HG03025 (cell line): ENCODE measurements at regions not wholly inside any gene's neighbourhood (a gene's known extent, or its start where the extent isn't known, plus 50 kb on each side); places are given as distances from the start of the nearest gene placed in this dataset.
"Not testable (repeated sequence)": the region's sequence is repeated elsewhere in the genome, so short reads cannot be mapped to it uniquely, and the experiment has no call there.

Experiments
- ATAC-seq: cut with Tn5 transposase; IDR thresholded peaks from one replicate; pipeline ENCODE4 v1.9.1; 2021; ENCODE audit warnings: mild to moderate bottlenecking, moderate library complexity; ENCODE audit not compliant: unreplicated experiment, low FRiP score

GRCh38 chr11:95652002-95652472 is 137.5 kb downstream of the FAM76B start:
- ATAC-seq = no peak

- ATAC-seq = no peak
These were observed 139.3 kb downstream of the FAM76B start for GRCh38 chr11:95650276-95650675.

GRCh38 chr11:95647871-95648270 is 141.7 kb downstream of the FAM76B start:
- no peak for ATAC-seq

- no peak for ATAC-seq
These were observed 142.2 kb downstream of the FAM76B start for GRCh38 chr11:95647355-95647754.

- peak; percentile 99 for ATAC-seq
These were observed 148.1 kb downstream of the FAM76B start for GRCh38 chr11:95641495-95641894.

- no peak for ATAC-seq
These were observed 151.1 kb downstream of the FAM76B start for GRCh38 chr11:95638501-95638900.

GRCh38 chr11:95625164-95625900 is 164.2 kb downstream of the FAM76B start:
- ATAC-seq = no peak

- no peak for ATAC-seq
These were observed 173.3 kb downstream of the FAM76B start for GRCh38 chr11:95616256-95616804.

GRCh38 chr11:95611827-95612226 is 177.8 kb downstream of the FAM76B start:
- no peak for ATAC-seq

- not testable (repeated sequence) for ATAC-seq
These were observed 179.4 kb downstream of the FAM76B start for GRCh38 chr11:95610185-95610584.

- no peak for ATAC-seq
These were observed 181.5 kb downstream of the FAM76B start for GRCh38 chr11:95608093-95608492.

- no peak for ATAC-seq
These were observed 182.8 kb downstream of the FAM76B start for GRCh38 chr11:95606824-95607223.

- ATAC-seq = no peak
These were observed 184.2 kb downstream of the FAM76B start for GRCh38 chr11:95605271-95605940.

- no peak for ATAC-seq
These were observed 189.5 kb downstream of the FAM76B start for GRCh38 chr11:95599959-95600586.

- ATAC-seq = no peak
These were observed 193.6 kb downstream of the FAM76B start for GRCh38 chr11:95595973-95596489.

- ATAC-seq = no peak
These were observed 194.0 kb downstream of the FAM76B start for GRCh38 chr11:95595541-95595940.

GRCh38 chr11:95593111-95593510 is 196.5 kb downstream of the FAM76B start:
- no peak for ATAC-seq

- no peak for ATAC-seq
These were observed 197.1 kb downstream of the FAM76B start for GRCh38 chr11:95592471-95592870.

- ATAC-seq = no peak
These were observed 199.5 kb downstream of the FAM76B start for GRCh38 chr11:95589893-95590612.

- ATAC-seq = no peak
These were observed 200.8 kb downstream of the FAM76B start for GRCh38 chr11:95588821-95589220.
